Stimulated activated CD8-positive, alpha-beta memory T cell treated with anti-CD3 and anti-CD28 coated beads, Interleukin-4, amount 100 ng/mL, for 4 hours (primary cell): ENCODE measurements at regions not wholly inside any gene's neighbourhood (a gene's known extent, or its start where the extent isn't known, plus 50 kb on each side); places are given as distances from the start of the nearest gene placed in this dataset.

Experiments used
- DNase-seq, 2 donors: peaks; one replicate each; pipeline ENCODE4 v3.0.0-alpha.2; 2020; ENCODE audit warnings: low read depth in 2 of 2, low spot score in 1 of 2

GRCh38 chr6:150651808-150652470 is 52.3 kb downstream of the PLEKHG1 start:
- DNase-seq = no peak

- DNase-seq = no peak
These were observed 53.3 kb downstream of the PLEKHG1 start for GRCh38 chr6:150652848-150653613.

GRCh38 chr6:150654608-150655007 is 54.9 kb downstream of the PLEKHG1 start:
- DNase-seq = no peak

- no peak for DNase-seq
These were observed 56.5 kb downstream of the PLEKHG1 start for GRCh38 chr6:150656156-150656555.

- DNase-seq = no peak
These were observed 58.7 kb downstream of the PLEKHG1 start for GRCh38 chr6:150658421-150658820.

GRCh38 chr6:150659046-150659763 is 59.5 kb downstream of the PLEKHG1 start:
- no peak for DNase-seq

- no peak for DNase-seq
These were observed 61.7 kb downstream of the PLEKHG1 start for GRCh38 chr6:150661216-150662007.

- DNase-seq = no peak
These were observed 63.1 kb downstream of the PLEKHG1 start for GRCh38 chr6:150662814-150663213.

GRCh38 chr6:150664091-150664490 is 64.4 kb downstream of the PLEKHG1 start:
- no peak for DNase-seq

- DNase-seq = no peak
These were observed 66.4 kb downstream of the PLEKHG1 start for GRCh38 chr6:150666071-150666470.

GRCh38 chr6:150667359-150667758 is 67.7 kb downstream of the PLEKHG1 start:
- no peak for DNase-seq

- DNase-seq = no peak
These were observed 68.5 kb downstream of the PLEKHG1 start for GRCh38 chr6:150667977-150668716.

GRCh38 chr6:150668900-150669302 is 69.2 kb downstream of the PLEKHG1 start:
- no peak for DNase-seq

GRCh38 chr6:150670311-150670710 is 70.6 kb downstream of the PLEKHG1 start:
- DNase-seq = no peak

GRCh38 chr6:150672800-150673199 is 73.1 kb downstream of the PLEKHG1 start:
- DNase-seq = no peak

GRCh38 chr6:150673720-150674346 is 74.1 kb downstream of the PLEKHG1 start:
- DNase-seq = no peak

GRCh38 chr6:150676344-150676743 is 76.7 kb downstream of the PLEKHG1 start:
- DNase-seq = no peak

GRCh38 chr6:150676772-150677171 is 77.1 kb downstream of the PLEKHG1 start:
- no peak for DNase-seq

GRCh38 chr6:150680510-150680909 is 80.8 kb downstream of the PLEKHG1 start:
- DNase-seq = no peak
